Kidney glomerular epithelial cell (primary cell): ENCODE measurements at regions not wholly inside any gene's neighbourhood (a gene's known extent, or its start where the extent isn't known, plus 50 kb on each side); places are given as distances from the start of the nearest gene placed in this dataset.

ENCODE experiments used
- DNase-seq: peaks from one replicate; lab custom pipeline; 2025; lab: John Stamatoyannopoulos, UW

DNA sequence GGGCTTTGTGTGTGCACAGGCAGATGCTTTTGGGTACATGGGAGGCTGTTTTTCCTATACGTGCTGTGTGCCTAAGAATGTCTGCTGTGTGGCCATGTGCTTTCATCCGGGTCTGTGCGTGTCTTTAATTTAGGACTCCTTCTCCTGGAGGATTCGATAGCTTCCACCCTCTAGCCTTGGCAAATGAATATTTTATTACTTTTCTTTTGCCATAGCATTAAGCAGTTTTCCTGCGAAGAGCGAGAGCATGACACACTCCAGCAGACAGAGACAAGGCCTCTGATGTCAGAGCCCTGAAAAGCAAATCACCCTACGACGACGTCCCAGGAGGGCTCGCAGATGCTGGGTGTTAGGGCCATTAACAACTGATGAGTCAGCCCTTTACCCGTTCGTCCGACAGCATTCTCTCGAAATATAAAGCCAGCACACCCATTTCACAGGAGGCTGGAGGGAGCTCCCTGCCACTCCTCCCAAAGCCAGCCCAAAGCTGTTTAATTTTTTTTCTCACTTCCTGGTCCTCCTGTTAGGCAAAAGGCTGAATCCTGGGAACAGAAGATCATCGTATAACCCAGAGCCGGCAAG, 311.3 kb upstream of the ZMIZ1 start:
- no peak for DNase-seq

GRCh38 chr10:78758176-78758575, 310.6 kb upstream of the ZMIZ1 start:
- DNase-seq, result no peak

GRCh38 chr10:78759456-78760120, 309.2 kb upstream of the ZMIZ1 start:
- DNase-seq, result no peak

- no peak for DNase-seq
These were observed 308.1 kb upstream of the ZMIZ1 start for GRCh38 chr10:78760463-78761310.

- no peak for DNase-seq
These were observed 307.4 kb upstream of the ZMIZ1 start for GRCh38 chr10:78761311-78761781.

DNA sequence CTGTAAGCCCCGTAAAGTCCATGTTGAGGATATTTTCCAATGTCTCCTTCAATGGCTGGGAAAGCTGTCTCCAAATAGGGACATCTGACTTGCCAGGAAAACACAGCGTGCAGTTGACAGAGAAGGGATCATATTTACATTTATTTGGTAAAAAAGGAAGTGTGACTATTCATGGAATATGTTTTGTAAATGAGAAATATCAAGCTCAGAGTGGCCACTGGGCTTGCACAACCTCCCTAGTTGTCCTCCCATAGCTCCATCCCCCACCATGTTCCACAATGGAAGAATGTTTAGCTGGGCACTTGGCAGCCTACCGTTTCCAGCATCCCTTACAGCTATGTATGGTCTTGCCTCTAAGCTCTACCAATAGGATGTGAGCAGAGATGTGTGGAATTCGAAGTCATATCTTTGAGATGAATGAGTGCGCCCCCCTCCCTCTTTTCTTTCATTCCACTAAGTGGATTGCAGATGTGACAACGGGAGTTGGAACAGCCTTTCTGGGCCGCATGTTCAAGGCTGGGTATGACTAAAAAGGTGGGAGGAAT, 306.6 kb upstream of the ZMIZ1 start:
- DNase-seq, result no peak

DNA sequence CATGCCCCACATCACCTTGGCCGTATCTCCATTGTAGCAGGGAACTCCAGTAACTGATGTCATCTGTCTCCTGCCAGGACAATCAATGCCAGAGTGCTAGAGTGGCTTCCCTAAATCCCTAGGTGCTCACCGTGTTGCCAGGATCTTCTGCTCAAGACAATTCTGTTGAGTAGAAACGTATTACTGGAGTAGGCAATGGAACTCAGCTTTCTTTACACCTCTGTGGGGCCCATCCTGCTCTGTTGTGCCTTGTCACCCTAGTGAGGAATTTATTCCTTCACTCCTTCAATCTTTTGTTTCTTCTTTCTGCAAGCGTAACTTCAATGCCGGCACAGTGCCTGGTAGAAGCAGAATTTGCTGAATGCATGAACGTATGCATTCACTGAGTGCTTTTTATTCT, 305.5 kb upstream of the ZMIZ1 start:
- no peak for DNase-seq

GRCh38 chr10:78763651-78764395, 304.9 kb upstream of the ZMIZ1 start:
- no peak for DNase-seq

- DNase-seq, result no peak
These were observed 304.3 kb upstream of the ZMIZ1 start for GRCh38 chr10:78764436-78764835.

DNA sequence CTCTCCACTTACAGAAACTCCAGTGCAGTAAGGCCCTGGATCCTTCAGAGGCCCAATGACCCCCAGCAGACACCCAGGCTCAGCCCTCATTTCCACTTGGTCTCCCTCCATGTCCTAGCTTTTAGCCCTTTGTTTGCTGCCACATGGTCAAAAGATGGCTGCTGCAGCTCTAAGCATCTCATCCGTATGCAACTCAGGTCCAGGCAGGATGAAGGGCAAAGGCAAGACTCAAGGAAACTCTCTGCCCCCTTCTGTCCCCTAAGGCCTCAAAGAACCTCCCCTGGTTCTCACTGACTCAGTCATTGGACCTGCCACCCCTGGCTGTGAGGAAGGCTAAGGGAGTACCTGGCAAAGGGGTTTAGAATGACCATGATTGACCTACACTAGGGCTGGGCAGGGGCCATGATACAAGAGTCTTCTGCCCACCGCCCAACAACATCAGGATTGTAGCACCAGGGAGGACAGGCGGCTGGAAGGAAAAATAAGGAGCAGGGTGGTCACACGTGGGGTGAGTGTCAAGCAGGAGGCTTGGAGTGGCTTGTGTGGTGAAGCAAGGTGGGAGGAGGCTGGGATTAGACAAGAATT, 303.8 kb upstream of the ZMIZ1 start:
- no peak for DNase-seq

GRCh38 chr10:78765726-78766335, 302.9 kb upstream of the ZMIZ1 start:
- no peak for DNase-seq

GRCh38 chr10:78766603-78767002, 302.2 kb upstream of the ZMIZ1 start:
- no peak for DNase-seq

GRCh38 chr10:78768041-78768835, 300.5 kb upstream of the ZMIZ1 start:
- DNase-seq, result no peak

DNA sequence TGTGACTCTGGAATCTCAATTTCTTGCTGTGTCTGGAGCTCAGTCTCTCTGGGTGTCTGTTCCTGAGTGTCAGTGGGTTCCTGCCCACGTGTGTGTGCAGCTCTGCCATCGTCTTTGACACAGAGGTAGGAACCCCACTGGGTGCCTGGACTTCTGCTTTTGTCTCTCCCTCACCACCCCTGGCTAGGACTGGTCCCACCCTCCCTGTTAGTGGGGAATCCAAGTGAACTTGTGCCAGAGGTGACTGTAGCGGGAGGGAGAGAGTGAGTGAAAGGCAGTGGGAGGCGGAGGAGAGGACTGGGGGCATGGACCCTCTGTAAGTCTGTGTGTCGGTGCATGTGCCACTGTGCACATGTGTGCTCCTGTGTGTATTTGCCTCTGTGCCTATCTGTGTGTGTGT, 299.9 kb upstream of the ZMIZ1 start:
- no peak for DNase-seq

DNA sequence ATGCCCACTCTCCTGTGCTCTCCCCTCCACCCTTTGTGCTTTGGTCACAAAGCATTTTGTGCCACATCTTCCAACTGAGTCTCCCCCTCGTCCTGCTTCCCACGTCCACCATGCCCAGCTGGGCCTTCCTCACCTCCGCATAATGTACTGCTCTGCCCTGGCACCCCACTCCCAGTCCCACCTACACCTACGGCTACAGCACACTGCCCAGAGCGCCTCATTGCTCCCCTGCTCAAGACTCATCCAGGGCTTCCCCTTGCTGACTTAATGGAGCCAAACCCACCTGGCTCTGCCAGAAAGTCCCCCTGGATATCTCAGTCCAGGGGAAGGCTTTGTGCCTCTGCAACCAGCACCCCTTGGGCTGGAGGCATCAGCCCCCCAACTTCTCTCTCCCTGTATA, 299.2 kb upstream of the ZMIZ1 start:
- DNase-seq, result no peak

DNA sequence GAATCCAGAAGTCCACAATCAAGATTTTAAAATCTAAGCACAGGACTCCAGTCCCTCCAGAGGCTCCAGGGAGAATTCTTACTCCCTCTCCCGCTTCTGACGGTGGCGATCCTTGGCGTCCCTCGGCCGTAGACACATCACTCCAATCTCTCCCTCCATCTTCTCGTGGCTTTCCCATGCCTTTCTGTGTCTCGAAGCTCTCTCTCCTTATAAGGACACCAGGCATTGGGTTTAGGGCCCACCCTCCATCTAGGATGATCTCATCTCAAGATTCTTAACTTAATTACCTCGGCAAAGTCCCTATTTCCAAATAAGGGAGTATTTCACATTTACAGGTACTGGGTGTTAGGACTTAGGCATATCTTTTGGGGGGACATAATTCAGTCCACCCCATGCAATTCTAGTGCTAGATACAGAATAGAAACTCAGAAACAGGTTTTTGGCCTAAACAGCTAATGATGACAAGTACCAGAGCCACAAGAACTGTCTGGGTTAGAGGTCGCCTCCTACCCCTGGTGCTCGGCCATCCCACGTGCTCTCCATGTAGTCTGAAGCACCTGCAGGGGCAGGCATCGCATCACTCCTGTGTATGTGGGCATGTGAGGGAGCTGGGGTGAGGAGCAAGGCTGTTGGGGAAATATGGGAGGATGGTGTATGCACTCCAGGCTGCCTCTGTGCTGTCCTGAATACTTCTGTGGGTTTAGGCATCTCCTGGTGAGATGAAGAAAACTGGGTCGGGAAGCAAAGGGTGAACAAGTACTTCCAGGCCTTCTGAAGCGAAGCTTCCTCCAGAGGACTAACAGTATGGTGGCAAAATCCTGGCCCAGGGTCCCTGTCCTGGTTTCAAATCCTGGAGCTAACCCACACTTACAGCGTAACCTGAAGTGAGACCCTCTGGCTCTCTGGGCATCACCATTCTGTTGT, 298.3 kb upstream of the ZMIZ1 start:
- DNase-seq, result no peak

GRCh38 chr10:78771260-78771659, 297.5 kb upstream of the ZMIZ1 start:
- DNase-seq, result no peak

DNA sequence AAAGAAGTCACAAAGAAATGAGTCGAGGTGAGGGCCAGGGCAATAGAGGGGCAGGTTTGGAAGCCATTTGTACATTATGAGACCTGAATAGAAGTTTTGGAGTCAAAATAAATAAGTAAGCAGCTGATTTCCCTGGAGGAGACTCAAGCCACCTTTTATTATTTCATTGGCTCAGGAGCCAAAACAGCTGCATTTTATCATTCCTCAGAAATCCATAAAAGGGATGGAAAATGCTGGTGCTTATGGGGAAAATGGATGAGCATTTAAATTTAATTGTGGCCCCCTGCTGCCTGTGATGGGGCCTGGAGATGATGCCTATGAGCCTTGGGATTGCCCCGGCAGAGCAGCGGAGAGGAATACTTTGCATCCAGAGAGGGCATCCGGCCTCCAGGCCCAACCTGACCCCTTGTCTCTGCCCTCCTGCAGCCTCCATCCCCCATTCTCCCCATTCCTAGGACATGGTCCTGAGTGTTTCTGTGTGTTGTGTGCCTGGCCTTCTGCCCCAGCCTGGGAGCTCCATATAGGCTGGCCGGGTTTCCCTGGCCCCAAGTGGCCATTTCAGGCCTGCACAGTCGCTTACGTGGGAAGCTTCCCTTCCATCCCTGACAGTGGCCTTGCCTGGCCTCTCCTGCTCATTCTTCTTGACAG, 296.8 kb upstream of the ZMIZ1 start:
- DNase-seq, result no peak

- DNase-seq, result no peak
These were observed 296.3 kb upstream of the ZMIZ1 start for GRCh38 chr10:78772486-78772885.
